T-helper 1 cell treated with Interleukin-12 subunit alpha and Interleukin-12 subunit beta and Interleukin-4 antibody, amounts not matched to agents 30 ng/mL and 1 ng/mL, for 36 hours (primary cell): ENCODE measurements at regions not wholly inside any gene's neighbourhood (a gene's known extent, or its start where the extent isn't known, plus 50 kb on each side); places are given as distances from the start of the nearest gene placed in this dataset.

ENCODE experiments used
- intact Hi-C: fragments of 100-400 bp; cut with micrococcal nuclease; formaldehyde crosslinking; loops from one replicate; pipeline ENCODE4 v1.15.1; 2024

DNA sequence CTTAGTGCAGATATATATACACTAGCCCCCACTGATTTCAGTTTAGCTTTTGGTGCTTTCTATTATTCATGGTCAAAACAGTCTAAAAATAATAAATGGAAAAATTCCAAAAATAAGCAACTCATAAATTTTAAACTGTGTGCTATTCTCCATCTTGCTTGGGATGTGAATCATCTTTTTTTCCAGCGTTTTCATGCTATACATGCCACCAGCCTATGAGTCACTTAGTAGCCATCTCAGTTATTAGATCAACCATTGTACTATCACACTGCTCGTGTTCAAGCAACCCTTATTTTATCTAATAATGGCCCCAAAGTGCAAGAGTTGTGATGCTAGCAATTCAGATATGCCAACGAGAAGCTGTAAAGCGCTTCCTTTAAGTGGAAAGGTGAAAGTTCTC, 73.9 kb upstream of the KRR1 start:
- intact Hi-C loops, result no loop called here

DNA sequence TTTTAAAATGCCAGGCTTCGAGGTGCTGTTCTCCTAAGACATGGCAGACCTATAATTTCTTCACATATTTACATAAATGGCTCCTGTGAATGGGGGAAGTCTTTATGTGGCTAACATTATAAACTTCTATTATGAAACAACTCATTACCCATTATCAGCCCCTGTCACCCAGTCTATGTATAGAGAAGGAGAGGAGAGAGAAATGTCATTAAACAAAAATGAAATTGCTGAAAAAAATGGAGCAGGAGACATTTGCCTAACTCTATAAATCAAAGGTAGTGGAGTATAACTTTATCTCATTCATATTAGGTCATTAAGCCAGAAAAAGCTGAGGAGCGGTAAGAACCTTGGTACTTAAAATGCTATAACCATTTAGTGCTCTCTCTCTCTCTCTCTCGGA, 71.9 kb upstream of the KRR1 start:
- intact Hi-C loops, result no loop called here

DNA sequence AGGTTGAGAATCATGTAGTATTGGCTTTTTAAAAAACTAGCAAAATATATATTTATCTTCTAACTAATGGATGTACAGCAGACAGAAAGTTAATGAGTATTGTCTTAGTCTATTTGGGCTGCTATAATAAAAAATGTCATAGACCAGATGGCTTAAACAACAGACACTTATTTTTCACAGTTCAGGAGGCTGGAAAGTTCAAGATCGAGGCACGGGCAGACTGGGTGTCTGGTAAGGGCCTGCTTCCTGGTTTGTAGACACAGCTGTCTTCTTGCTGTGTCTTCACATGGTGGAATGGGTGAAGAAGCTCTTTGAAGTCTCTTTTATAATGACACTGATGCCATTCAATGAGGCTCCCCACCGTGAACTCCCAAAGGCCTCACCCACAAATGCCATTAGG, 70.1 kb upstream of the KRR1 start:
- intact Hi-C loops, result no loop called here

DNA sequence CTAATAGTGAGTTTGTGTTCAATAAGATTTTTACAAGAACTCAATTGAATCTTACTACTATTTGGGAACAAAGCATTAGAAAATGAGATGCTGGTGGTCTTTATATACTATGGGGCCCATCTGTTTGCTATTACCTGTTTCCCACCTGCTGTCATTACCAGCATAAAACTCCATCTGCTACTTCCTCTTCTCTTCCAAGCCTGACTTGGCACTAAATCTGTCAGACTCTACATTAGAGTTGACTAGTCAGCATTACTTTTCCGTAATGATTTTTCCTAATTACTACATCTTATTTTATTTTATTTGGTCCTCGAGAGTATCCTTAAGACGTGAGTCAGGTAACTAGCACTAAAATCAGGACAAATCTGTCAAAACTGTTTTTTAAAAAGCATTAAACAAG, 68.1 kb upstream of the KRR1 start:
- intact Hi-C loops, result no loop called here

DNA sequence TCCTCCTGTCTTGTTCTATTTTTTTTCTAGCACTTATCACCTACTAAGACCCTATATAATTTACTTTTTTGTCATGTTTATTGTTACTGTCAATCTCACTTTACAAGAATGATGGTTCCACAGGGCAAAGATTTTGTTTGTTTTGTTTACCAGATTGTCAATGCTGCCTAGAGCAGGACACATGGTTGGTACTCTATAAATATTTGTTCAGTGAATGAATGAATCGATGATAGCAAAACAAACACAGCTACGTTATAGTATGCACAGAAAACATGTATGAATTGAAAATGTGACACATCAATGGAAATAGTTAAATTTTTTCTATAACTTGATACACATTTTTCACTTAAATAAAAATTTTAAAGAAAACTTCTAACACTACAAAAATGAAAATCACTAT, 67.1 kb upstream of the KRR1 start:
- intact Hi-C loops, result no loop called here

DNA sequence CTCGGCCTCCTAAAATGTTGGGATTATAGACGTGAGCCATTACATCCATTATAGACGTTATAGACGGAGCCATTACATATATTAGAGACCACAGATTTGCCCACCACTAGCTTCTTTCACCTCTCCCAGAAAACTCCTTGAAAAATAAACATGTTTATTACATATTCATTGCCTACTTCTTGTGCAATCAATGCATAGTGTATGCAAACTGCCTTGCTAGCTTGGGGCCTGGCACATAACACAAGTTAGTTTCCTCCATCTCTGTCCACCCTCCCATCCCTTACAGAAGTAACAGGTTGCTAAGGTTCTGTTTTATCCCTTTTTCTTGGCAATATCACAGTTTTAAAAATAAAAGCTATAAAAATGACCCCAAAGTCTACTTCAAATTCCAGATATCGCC, 66.4 kb upstream of the KRR1 start:
- intact Hi-C loops, result no loop called here

DNA sequence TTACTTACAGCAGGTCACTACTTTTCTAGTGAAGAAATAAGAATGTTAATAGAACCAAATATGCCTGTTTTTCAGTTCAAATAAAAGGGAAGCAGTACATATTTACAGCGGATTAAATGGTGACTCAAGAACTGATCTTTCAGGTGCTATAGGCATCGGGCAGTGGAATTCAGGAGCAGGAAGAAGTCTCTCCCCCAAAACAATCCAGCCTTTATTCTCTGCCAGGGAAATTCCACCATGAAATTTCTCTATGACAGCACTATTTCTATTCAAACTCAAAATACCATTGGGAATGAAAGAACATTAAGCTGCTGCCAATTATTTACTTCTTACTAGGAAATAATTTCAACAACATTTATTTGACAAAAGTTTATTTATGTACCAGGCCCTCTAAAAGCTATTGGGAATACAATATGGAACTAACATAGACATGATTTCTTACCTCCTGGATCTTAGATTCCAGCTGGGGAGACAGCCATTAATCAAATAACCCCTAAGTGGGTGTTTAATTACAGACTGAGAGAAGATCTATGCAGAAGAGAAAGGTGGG, 60.3 kb upstream of the KRR1 start:
- intact Hi-C loops, result no loop called here

DNA sequence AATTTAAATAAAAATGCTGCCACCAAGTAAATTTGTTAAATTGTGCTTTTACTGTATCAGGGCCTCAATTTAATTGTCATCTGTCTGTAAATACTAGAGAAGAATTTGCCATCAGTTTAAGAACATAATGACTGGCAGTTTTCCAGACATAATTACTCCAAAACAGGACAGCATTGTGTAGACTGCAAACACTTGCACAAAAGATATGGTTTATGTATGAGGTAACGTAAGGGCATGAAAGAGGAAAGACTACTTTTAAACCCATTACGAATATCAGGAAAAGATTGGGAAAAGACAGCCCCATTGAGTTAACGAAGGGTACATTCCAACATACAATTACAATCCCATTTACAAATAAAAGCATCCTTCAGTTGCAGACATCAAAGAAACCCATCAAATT, 59.8 kb upstream of the KRR1 start:
- intact Hi-C loops, result no loop called here

DNA sequence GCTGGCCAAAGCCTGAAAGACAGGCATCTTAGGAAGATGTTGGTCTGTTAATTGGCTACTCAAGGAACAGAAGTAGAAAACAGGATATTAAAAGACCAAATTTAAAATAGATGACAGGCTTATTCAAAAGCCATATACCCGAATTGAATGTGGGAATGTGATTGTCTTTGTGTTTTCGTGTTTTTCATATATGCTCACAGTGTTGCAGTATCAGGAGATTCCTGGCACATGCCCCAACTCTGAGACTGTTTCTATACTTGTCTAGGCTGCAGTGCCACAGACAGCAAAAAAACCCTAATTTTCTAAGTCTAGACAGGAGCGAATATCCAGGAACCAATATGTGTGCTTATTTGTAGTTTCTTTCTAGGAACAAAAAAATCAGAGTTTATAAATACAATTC, 57.4 kb upstream of the KRR1 start:
- intact Hi-C loops, result no loop called here

DNA sequence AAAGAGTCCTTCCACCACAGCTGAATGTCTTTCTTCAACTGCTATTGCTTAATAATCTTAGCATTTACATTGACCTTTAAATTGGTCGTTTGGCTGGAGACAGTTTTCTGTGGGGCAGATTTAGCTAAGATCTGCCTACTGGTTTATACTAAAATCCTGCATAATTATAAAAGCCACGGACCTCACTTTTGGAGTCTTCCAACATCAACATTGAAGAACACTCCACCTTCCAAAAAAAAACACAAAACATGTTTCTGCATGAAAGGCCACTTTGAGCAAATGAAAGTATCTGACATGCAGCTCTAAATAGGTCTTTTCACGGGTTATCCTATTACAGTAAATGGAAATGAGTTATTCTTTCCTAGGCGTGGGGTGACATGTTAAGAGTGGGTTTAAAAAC, 57.0 kb upstream of the KRR1 start:
- intact Hi-C loops, result no loop called here

DNA sequence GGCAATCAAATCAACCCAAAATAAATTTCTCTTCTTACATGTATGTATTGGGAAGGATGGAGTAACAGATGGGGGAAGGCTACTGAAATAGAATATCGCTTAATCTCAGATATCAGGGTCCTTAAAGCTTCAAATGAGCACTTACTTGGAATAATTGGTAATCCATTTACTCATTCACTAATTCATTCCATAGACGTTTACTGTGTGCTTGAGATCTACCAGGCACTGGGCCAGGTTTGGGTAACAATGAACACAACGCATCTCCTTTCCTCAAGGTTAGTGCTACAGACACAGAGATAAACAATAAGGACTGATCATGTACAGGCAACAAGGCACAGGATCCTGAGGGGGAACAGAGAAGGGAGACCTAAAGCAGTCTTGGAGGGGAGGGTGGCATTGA, 54.4 kb upstream of the KRR1 start:
- intact Hi-C loops, result no loop called here

DNA sequence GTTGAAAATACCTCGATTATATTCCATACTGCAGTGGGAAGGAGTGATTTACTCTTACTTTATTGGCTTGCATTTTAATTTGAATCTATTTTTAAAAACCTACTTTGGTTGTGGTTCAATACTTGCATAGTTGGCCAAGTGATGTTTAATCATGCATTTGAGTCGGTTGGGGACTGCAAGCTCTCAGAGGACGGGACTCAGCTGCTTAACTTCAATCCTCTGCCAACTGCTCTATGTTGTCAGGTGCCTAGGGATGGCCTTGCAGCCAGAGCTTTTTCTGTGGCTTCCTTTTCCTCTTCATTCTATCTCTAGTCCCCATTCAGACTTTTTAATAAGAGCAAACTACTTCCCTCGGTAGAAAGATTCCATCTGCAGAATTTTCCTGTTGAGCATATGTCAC, 53.4 kb upstream of the KRR1 start:
- intact Hi-C loops, result no loop called here

DNA sequence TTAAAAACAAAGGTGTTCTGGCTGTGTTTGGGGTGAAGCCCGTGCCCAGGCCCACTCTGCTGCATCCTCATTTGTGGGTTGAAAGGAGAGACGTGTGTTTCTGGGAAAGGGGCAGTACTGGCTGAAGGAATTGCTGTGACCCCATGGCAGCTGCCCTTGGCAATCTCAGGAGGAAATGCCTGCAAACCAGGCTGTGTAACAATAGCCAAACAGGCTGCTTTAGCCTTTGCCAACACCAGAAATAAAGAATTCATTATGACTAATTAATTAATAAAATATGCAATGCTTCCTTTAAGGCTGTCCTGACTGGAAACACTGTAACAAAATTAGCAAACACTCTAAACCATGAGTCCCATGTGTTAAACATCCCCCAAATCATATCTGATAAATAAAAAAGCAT, 53.0 kb upstream of the KRR1 start:
- intact Hi-C loops, result no loop called here

DNA sequence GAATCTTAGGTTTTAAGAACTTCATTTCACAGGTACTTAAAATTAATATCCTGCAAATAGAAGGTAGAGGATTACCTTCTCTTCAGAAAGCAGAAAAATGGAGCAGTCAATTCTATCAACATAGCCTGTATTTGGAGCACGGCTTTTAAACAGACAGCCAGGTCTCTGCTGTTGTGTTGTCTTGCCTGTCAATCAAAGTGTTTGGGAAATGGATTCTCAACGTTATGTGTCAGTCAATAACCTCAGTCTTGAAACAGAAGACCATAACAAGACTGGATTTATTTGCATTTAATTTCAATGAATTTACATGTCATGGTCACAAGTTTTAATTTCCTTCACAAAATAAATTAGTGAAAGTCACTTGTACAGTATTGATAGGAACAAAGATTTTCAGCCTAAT, 51.9 kb upstream of the KRR1 start:
- intact Hi-C loops, result no loop called here

DNA sequence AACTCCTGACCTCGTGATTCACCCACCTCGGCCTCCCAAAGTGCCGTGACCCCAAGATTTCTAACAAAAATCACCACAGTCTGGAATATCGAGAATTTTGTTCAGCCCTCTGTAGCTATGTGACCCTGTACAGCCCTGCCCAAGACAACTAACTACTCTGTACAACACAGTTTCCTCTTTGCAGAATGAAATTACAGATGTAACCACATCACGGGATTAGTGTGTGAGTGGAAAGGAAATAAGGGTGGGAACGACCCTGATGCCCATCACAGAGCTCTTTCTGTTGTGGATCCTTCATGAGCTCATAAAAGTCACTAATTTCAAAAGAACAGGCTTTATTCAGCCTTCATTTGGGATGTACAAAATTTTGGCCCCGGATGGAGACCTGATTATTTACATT, 50.5 kb upstream of the KRR1 start:
- intact Hi-C loops, result no loop called here
